Mesothelial cell of epicardium (in vitro differentiated cells): ENCODE measurements at regions not wholly inside any gene's neighbourhood (a gene's known extent, or its start where the extent isn't known, plus 50 kb on each side); places are given as distances from the start of the nearest gene placed in this dataset.
"Not testable (repeated sequence)": the region's sequence is repeated elsewhere in the genome, so short reads cannot be mapped to it uniquely, and the experiment has no call there.

Source experiments
- DNase-seq, 2 experiments: peaks; one replicate each; pipeline ENCODE4 v3.0.0; 2021; ENCODE audit warnings: low spot score in 2 of 2; ENCODE audit not compliant: unreplicated experiment in 2 of 2
- H3K27ac Mint-ChIP-seq: 2 replicates; pipeline ENCODE4 v1.8.0; 2021; ENCODE audit warnings: mixed read lengths
- H3K27me3 Mint-ChIP-seq: 2 replicates; pipeline ENCODE4 v1.8.0; 2021; ENCODE audit warnings: low read depth, mixed read lengths
- H3K36me3 Mint-ChIP-seq: 2 replicates; pipeline ENCODE4 v1.8.0; 2021; ENCODE audit warnings: mixed read lengths
- H3K4me1 Mint-ChIP-seq: 2 replicates; pipeline ENCODE4 v1.8.0; 2021; ENCODE audit warnings: mixed read lengths
- H3K4me3 Mint-ChIP-seq: 2 replicates; pipeline ENCODE4 v1.8.0; 2021; ENCODE audit warnings: mild to moderate bottlenecking, moderate library complexity, mixed read lengths
- H3K9me3 Mint-ChIP-seq: 2 replicates; pipeline ENCODE4 v1.8.0; 2021; ENCODE audit warnings: mixed read lengths
- CTCF ChIP-seq: fragments of 200-600 bp; sonication (generic); IDR thresholded peaks from one replicate; pipeline ENCODE4 v1.5.0; 2021; ENCODE audit warnings: antibody characterized with exemption; ENCODE audit not compliant: unreplicated experiment

DNA sequence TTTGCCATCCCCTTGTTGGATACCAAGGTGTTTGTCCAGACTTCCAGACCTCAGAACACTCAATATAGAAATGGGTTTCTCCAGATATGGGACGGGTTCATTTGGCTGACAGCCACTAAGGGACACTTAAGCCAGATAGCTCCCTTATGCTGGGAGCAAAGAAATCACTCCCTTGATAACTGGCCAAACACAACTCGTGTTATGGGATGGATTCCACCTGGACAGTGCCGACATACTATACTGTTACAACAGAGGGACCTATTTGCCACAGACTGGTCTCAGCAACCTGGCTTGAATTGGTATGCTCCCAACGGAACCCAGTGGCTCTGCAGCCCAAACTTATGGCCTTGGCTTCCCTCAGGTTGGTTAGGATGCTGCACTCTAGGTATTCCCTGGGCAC, 114.0 kb upstream of the PLCL2 start:
- no peak for DNase-seq
- Mint-ChIP-seq H3K27ac (no peak overlapping the region), H3K36me3 (no peaks in the 10 kb centered on the region), H3K4me1 (peaks cover 6% of the 10 kb centered on the region), H3K4me3 (no peak overlapping the region), H3K27me3 (peaks cover 3% of the 10 kb centered on the region), H3K9me3 (no peaks in the 10 kb centered on the region)
- no peak for TF ChIP-seq CTCF

- not testable (repeated sequence) for H3K27me3 Mint-ChIP-seq, H3K4me1 Mint-ChIP-seq, H3K9me3 Mint-ChIP-seq, H3K36me3 Mint-ChIP-seq, DNase-seq, H3K27ac Mint-ChIP-seq, H3K4me3 Mint-ChIP-seq
Measured at GRCh38 chr3:16773594-16773993, 111.2 kb upstream of the PLCL2 start.

DNA sequence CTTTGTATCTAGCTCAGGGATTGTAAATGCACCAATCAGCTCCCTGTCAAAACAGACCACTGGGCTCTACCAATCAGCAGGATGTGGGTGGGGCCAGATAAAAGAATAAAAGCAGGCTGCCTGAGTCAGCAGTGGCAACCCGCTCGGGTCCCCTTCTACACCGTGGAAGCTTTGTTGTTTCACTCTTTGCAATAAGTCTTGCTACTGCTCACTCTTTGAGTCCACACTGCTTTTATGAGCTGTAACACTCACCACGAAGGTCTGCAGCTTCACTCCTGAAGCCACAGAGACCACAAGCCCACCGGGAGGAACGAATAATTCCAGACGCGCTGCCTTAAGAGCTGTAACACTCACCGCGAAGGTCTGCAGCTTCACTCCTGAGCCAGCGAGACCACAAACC, 110.2 kb upstream of the PLCL2 start:
- not testable (repeated sequence) for H3K4me3 Mint-ChIP-seq, H3K4me1 Mint-ChIP-seq, DNase-seq, H3K27ac Mint-ChIP-seq, H3K9me3 Mint-ChIP-seq, H3K27me3 Mint-ChIP-seq, H3K36me3 Mint-ChIP-seq

GRCh38 chr3:16784973-16785372, 99.8 kb upstream of the PLCL2 start:
- Mint-ChIP-seq H3K36me3 (no peaks in the 10 kb centered on the region), H3K27ac (no peak overlapping the region), H3K27me3 (no peaks in the 10 kb centered on the region), H3K4me3 (no peak overlapping the region), H3K4me1 (no peaks in the 10 kb centered on the region), H3K9me3 (peaks cover 6% of the 10 kb centered on the region)
- DNase-seq: no peak
- no peak for TF ChIP-seq CTCF

DNA sequence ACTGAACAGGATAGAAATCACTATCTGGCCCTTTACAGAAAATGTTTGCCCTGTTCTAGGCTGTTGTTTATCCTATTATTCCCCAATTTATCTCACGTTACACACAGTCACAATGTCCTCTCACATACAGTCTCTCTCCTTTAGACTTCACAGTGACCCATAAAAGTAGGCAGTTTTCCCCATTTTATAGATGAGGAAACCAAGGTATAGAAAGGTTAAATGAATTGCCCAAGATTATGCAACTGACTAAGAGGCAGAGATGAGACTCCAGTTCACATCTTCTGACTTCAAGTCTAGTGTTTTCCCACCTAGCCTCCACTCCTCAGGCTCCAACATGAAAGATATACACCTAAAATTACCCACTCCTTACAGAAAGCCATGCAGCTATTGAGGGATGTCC, 99.3 kb upstream of the PLCL2 start:
- Mint-ChIP-seq H3K27me3 (no peaks in the 10 kb centered on the region), H3K9me3 (peaks cover 3% of the 10 kb centered on the region), H3K36me3 (no peaks in the 10 kb centered on the region), H3K4me1 (no peaks in the 10 kb centered on the region), H3K4me3 (no peak overlapping the region), H3K27ac (no peak overlapping the region)
- no peak for TF ChIP-seq CTCF
- no peak for DNase-seq

DNA sequence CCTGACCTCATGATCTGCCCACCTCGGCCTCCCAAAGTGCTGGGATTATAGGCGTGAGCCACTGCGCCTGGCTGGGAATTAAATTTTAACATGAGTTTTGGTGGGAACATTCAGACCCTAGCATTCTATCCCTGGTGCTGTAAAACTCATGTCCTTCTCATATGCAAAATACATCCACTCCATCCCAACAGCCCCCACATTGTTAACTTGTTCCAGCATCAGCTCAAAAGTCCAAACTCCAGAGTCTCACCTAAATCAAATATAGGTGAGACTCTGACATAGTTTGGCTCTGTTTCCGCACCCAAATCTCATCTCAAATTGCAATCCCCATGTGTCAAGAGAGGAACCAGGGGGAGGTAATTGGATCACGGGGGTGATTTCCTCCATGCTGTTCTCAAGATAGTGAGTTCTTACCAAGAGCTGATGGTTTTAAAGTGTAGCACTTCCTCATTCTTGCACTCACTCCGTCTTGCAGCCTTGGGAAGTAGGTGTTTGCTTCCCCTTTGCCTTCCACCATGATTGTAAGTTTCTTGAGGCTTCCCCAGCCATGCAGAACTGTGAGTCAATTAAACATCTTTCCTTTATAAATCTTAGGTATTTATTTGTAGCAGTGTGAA, 96.2 kb upstream of the PLCL2 start:
- Mint-ChIP-seq H3K36me3 (no peaks in the 10 kb centered on the region), H3K4me3 (no peak overlapping the region), H3K9me3 (peaks cover 3% of the 10 kb centered on the region), H3K27ac (no peak overlapping the region), H3K27me3 (peaks cover 13% of the 10 kb centered on the region), H3K4me1 (no peaks in the 10 kb centered on the region)
- no peak for DNase-seq
- TF ChIP-seq CTCF: no peak
